IPS DF 4.7 (cell line): ENCODE measurements at regions not wholly inside any gene's neighbourhood (a gene's known extent, or its start where the extent isn't known, plus 50 kb on each side); places are given as distances from the start of the nearest gene placed in this dataset.
"Not testable (repeated sequence)": the region's sequence is repeated elsewhere in the genome, so short reads cannot be mapped to it uniquely, and the experiment has no call there.

Experiments
- DNase-seq: peaks from one replicate; pipeline ENCODE4 v3.0.0-alpha.2; 2013; ENCODE audit warnings: low spot score; ENCODE audit errors: extremely low read depth

DNA sequence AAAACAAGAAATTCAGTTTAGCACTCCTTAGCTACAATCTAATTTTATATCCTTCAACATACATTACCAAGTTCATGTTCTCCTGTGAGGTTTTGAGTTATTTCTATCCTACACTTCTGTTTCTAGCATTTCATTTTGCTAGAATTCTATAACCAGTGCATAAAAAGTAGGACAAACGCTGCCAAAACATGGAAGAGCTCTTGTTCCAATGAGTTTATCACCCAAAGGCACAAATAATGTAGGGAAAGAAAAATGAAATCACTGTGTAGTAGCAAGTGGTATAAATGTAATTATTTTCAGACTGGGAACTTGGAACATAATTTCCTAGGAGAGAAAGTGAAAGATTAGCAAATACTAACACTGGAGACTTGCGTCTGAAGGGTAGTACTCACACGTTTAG, 413.3 kb upstream of the NRSN1 start:
- DNase-seq = no peak

DNA sequence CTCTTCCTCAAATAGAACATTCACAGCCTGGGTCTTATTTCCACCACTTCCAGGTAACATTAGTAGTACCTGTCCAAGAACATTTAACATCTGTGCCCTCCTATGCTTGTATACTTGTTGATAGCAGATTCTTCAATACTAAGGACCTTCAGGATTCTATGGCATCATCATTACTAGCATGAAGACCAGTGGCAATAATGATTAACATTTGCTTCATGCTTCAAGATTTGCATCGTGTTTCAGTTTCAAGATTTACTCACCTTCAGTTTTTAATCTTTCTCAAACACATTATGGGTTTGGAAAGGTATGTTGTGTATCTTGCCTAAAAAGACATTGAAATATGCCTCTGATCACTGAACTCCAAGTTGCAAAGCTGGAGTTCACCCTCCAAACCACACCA, 412.8 kb upstream of the NRSN1 start:
- DNase-seq = no peak

DNA sequence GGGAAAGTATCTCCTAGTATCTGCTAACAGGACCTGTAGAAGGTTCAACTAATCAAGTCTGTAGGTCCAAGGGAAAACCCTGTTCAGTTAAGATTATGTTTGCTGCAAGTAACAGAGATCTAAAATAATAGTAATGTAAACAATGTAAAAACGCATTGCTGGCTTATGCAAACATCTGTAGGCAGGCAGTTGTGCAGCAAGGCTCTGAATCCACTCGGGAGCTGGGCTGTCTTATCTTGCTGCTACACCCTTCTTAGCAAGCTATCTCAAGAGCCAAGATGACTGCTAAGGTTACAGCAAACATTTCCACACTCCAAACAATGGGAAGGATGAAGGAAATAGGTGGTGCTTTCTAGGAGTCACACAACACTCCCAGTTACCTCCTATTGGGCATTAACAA, 397.3 kb upstream of the NRSN1 start:
- DNase-seq = no peak

DNA sequence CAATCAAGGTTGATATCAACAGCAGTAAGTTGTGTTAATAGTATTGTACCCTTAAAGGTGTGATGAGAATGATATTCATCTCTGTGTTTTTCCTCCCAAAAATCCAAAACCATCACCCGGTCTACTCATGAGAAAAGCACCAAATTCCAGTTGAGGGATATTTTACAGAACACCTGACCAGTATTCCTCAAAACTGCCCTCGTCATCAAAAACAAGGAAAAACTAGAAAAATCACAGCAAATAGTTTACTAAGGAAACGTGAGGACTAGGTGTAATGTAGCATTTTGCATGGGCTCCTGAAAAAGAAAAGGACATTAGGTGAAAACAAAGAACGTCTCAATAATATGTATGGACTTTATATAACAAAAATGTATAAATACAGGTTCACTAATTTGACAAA, 394.4 kb upstream of the NRSN1 start:
- DNase-seq = no peak

DNA sequence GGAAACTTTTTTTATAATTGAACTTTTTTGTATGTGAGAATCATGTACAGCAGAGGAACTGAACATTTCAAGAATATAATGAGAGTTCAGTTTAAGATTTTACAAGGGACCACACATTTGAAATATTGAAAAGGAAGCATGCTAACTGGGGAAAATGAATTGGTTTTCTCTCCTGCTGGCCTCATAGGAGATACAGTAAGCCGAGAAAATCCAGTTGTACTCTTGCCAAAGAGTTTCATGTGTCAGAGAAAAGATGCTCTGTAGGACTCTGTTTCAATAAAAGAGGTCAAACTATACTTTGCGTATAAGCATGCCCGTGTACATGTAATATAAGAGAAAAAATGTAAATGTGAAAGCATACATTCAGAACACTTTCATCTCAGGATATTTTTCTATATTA, 393.5 kb upstream of the NRSN1 start:
- no peak for DNase-seq

DNA sequence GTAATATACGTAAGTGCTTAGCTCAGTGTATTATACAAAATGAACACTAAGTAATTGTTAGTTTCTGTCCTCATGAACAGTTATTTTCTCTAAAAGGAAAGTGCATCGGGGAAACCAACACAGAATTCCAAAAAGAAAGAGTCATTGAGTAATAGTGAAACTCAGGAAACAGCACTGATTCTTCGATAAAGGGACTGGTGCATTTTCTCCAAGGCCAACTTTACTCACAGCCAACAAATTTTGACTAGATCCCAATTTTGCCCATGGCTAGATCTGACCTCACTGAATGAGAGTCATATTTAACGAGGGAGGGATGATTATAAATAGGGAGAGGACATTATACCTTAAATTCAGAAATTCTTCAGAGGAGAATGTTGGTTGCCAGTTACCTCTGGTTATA, 390.9 kb upstream of the NRSN1 start:
- DNase-seq = no peak

DNA sequence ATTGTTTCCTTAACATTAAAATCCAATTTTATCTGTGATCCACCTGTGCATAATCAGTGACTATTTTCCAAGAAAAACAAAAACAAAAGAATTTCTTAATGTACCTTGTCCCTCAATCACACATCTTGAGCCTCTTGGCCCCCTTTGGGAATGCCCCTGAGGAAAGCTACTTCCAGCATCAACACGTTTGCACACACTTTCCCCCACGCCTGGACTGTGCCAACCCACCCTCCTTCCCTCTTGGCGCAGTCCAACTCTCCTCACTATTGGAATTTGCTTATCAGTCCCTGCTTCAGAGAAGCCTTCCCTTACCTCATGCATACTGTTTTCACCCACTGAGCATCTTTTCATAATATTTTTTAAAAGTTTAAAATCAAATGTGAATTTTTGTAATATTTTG, 389.4 kb upstream of the NRSN1 start:
- no peak for DNase-seq

DNA sequence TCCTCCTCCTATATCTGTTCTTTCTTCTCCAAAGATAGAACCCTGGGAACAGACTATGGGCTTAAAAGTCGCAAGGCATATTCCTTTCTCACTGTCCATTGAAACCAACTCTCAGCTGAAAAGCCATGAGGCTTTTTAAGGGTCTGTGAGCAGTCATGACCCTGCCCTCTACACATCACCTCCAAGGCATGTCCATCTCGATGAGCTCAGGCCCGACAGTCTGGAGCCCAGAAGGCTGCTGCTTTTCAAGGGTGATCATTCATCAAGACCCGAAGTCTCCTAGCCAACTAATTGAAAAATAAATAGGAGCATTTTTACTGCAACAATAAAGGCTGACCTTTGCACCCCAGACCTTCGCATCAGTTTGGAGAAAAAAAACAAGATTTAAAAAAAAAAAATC, 378.8 kb upstream of the NRSN1 start:
- no peak for DNase-seq

DNA sequence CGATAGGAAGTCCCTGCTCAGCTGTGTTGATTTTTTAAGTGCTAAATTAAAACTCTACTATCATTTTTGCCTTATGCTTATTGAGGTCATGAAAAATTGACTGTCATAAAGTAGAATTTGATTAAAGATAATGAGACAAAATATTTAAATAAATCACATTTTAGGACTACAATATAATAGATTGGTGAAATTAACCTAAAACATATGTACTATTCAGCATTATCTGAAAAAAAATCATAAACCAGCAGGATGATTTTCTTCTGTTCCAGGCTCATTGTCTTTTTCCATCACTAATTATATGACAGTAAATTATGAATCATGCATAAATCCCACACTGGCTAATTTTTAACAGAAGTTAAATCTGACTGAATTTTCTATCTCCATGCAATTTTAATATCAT, 373.6 kb upstream of the NRSN1 start:
- no peak for DNase-seq

DNA sequence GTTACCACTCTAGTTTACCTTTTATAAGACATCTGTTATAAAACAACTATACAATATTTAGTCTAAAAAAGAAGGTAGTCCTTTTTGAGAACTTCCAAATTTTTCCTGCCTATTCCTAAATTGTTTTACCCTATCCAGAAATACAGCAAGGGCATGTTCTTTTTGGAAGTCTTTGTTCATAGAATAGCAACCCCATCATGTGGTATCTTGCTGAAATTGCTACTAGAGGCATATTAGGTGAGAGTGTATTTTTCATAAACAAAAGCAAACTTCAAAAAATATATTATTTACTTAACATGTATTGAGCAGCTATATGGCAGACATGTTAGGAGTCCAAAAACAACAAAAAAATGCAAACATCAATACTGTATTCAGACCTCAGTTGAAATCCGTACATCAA, 371.8 kb upstream of the NRSN1 start:
- DNase-seq = no peak

DNA sequence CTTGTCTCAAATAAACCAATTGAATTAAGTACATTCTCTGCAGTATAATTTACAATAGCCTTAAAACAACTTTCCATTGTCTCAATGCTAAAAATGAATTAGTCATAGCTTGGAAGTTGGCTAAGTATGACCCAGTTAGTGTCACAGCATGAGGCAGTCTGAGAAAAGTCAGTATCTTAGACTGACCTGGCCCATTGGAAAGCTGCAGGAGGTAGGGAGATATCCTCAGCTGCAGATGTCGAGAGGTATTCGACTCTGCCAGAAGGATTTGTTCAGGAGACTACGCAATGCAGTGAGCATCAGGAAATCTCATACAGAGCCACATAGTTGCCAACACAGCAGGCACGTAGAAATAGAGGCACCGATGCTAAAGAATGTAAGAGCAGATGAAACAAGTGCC, 350.9 kb upstream of the NRSN1 start:
- no peak for DNase-seq

DNA sequence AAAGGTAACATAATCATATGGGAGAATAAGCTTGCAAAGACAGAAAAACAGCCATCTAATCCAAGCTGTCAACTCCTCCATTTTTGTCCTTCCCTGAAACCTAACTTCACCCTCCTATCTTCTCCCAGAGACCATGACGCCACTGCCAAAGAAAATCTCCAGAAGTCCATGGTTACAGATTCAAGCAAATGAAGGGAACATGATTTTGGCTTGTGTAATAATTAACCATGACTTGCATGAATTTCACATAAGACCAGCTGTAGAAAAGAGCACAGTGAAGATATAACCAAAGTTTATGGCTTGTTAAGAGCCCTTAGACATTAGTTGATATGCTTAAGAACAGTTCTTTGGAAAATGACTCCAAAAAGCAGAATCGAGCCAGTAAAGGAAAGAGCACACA, 342.1 kb upstream of the NRSN1 start:
- DNase-seq = no peak

DNA sequence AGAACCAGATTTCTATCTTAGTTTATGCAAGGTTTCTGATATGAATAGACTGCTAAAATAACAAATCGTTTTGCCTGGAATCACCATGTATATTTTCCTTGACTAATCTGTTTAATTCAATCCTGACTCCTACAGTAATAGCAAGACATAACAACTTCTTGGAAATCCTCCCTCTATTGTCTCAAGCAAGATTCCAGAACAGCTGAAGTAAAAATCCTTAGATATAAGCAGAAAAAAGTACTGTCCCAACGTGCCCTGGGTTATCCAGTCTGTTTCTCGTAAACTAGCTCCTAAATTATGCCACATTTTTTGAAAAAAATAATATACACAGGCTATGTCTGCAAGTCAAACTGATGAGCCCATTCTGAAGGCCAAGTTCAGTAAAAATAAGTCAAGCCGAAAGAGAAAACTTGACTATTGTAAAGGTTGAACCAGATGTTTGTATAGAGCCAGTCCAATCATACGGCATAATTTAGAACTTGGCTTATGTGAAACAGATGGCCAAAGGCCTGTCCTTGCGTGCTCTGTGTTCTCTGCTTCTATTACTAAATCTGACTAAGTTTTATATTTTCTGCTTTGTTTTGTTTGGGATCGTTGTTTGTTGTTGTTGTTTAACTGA, 341.6 kb upstream of the NRSN1 start:
- DNase-seq = no peak

DNA sequence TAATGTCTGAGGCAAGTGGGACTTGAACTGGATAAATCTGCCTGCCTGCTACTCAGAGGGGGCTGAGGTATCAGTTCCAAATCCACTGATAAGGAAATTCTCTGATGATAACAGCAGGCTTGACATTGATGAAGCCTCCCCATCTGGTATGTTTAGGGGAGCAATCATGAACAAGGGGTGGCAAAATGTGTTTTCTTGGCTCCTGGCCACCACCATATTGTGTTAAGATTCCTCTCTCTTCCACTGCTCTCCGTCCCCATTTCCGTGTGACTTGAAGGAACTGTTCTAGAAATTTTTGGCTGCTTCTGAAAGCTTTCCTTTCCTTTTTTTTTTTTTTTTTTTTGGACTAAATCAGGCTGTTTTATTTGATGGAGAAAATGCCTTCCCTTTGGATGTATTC, 335.3 kb upstream of the NRSN1 start:
- DNase-seq = no peak

DNA sequence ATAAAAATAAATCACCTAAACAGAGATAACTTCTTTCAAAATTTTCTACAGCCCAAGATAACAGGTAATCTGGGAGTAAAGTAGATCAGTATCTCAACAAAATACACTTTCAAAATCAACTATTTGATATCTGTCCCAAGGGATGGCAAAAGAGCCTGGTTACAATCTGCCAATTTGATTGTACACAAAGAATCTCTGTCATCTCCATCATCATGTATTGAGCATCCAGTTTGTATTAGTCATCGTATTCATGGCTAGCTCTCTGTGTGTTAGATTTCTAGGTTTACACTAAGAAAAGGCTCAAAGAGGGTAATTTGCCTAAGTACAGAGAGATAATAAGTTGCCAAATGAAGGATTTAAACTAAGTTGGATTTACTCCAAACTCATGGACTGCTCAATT, 329.0 kb upstream of the NRSN1 start:
- no peak for DNase-seq

DNA sequence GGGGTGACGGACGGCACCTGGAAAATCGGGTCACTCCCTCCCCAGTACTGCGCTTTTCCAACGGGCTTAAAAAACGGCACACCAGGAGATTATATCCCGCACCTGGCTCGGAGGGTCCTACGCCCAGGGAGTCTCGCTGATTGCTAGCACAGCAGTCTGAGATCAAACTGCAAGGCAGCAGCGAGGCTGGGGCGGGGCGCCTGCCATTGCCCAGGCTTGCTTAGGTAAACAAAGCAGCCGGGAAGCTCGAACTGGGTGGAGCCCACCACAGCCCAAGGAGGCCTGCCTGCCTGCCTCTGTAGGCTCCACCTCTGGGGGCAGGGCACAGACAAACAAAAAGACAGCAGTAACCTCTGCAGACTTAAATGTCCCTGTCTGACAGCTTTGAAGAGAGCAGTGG, 321.7 kb upstream of the NRSN1 start:
- not testable (repeated sequence) for DNase-seq

DNA sequence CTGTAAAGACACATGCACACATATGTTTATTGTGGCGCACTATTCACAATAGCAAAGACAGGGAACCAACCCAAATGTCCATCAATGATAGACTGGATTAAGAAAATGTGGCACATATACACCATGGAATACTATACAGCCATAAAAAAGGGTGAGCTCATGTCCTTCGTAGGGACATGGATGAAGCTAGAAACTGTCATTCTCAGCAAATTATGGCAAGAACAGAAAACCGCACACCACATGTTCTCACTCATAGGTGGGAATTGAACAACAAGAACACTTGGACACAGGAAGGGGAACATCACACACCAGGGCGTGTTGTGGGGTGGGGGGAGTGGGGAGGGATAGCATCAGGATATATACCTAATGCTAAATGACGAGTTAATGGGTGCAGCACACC, 304.9 kb upstream of the NRSN1 start:
- DNase-seq = not testable (repeated sequence)

DNA sequence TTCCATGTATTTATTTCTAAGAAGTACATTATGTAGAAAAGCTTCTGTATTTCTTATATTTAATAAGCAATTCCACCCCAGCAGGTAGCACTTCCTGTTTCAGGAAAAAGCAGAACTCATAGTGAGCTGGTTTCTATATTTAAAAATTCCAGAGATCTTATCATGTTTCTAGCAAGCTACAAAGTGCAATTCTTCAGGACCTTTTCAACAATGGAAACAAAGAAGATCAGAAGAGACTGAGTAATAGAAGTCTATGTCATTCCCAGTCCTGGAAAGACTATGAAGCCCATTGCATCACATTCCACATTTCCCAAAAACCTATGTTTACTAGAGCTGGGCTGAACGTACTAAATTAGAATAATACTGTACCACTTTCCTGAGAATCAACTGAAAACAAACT, 302.6 kb upstream of the NRSN1 start:
- DNase-seq = no peak

DNA sequence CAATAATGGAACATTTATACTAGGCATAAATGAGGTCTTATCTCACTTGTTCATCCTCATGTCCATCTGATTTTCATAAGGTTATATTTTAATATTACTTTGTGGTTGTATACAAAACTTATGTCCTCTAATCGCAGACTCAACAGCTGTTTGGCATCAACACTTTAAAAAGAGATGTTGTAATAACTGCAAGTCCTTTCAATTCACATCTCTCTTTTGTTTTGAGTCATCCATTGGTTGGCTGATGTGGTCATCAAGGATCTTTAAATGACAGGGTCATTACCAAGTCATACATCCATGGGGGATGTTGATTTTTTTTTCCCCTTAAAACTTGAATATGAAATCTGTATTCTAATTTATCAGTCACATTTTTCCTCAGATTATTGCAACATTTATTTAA, 299.4 kb upstream of the NRSN1 start:
- no peak for DNase-seq

DNA sequence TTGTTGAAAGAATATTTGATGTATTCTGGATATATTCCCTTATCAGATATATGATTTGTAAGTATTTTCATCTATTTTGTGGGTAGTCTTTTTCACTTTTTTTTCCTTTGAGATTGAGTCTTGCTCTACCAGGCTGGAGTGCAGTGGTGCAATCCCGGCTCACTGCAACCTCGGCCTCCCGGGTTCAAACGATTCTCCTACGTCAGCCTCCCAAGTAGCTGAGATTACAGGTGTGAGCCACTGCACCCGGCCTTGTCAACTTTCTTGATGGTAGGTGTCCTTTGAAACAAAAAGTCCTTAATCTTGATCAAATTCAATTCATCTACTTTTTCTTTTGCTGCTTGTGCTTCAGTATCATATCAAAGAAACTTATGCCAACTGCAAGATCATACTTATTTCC, 297.2 kb upstream of the NRSN1 start:
- DNase-seq = no peak

DNA sequence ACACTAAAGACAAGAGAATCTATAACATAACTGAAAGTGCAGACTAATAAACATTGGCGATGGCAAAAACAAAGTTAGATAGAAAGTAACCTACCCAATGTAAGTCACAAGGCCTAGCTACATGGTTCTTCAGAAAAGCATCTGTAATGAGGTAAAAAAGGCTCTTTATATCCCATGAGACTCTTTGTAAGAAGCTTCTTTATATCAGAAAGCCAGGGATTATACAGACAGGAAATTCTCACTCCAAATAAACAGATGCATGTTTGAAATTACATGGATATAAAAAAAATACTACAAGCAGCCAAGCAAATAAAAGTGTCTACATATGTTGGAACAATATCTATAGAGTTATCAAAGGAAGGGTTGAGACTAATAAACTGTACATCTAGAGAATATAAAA, 284.9 kb upstream of the NRSN1 start:
- DNase-seq = no peak

DNA sequence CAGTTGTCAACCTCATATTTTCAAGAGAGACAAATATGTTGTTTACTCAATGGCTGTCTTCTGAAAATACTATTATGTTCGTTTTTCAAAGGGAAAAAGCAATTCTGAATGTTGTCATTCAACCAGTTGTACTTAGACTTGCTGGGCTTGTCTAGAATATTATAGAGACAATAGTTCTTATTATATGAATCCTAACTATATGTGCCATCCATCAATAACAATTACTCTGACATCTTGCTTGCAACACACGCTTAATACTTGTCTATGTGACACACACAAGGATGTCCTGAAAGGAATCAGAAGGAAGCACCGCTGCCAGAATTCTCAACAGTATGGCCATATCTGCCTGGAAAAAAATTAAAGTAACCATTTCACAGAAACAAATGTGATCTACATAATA, 283.3 kb upstream of the NRSN1 start:
- DNase-seq = no peak

DNA sequence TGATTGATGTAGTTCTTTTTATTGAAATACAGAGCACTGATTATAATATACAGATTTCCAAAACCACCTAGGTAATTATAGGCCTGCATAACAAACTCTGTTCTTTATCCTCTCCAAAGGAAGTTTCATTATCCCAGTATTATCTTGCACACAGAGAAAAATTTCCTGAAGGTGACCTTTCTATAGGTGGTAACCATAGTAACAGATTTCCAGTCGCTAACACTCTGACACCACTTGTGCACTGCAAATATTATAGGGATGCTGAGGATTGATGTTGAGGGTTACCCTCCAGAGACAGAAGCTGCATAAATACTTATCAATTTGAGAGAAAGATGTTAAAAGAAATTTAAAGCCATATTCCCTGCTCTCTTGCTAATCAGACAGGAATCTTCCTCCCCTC, 274.5 kb upstream of the NRSN1 start:
- DNase-seq = no peak

DNA sequence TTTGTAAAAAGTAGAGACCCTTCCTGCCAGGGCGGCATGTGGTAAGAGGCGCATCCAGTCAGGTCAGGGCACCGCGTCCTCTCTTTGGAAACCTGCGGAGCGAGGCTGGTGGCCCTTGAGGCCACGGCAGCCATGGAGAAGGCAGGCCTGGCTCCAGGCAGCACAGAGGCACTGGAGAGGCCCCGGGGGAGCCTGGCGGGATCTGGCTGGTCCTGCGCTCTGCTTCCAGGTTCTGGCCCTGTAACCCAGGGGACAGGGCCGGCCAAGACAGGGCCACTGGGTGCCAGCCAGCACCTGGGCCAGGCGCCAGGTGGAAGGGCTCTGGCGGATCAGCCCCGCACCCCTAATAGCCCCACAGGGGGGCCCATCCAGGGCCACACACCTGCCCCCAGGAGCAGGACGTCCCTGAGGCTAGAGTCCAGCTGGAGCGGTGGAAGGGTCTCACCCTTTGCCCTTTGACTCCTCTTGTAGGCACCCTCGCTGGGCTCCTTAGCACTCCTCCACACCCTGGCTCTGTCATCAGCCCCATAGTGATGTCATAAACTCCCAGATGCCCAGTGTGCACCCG, 272.4 kb upstream of the NRSN1 start:
- DNase-seq = not testable (repeated sequence)
